Right atrium auricular region (tissue), 2 donors: ENCODE measurements at regions not wholly inside any gene's neighbourhood (a gene's known extent, or its start where the extent isn't known, plus 50 kb on each side); places are given as distances from the start of the nearest gene placed in this dataset.

Experiments used
- DNase-seq: peaks from one replicate; pipeline ENCODE4 v3.0.0-alpha.2; 2019; ENCODE audit warnings: low spot score
- H3K27ac ChIP-seq, 2 donors: fragments of 200-600 bp; sonication (generic); 1 replicate in 1 of 2; 2 replicates in 1 of 2; pipeline ENCODE4 v1.5.1; 2016 to 2019
- H3K27me3 ChIP-seq, 2 donors: fragments of 200-600 bp; sonication (generic); one replicate each; pipeline versions ENCODE4 v1.5.1 to v1.6.0; 2017 to 2019
- H3K36me3 ChIP-seq: fragments of 200-600 bp; sonication (generic); one replicate; pipeline ENCODE4 v1.5.1; 2016
- H3K4me1 ChIP-seq, 2 donors: fragments of 200-600 bp; sonication (generic); one replicate each; pipeline versions ENCODE4 v1.5.1 to v1.6.0; 2017 to 2019
- H3K4me3 ChIP-seq, 2 donors: fragments of 200-600 bp; sonication (generic); 1 replicate in 1 of 2; 2 replicates in 1 of 2; pipeline ENCODE4 v1.5.1; 2017 to 2019; ENCODE audit warnings: mild to moderate bottlenecking in 1 of 2, moderate library complexity in 1 of 2
- H3K9me3 ChIP-seq, 2 donors: fragments of 200-600 bp; sonication (generic); one replicate each; pipeline ENCODE4 v1.5.1; 2019
- TF ChIP-seq, protein P1 (sequence below), 2 donors: fragments of 200-600 bp; sonication (generic); IDR thresholded peaks; one replicate each; pipeline ENCODE4 v1.5.1; 2019; ENCODE audit warnings: antibody characterized with exemption in 2 of 2

DNA sequence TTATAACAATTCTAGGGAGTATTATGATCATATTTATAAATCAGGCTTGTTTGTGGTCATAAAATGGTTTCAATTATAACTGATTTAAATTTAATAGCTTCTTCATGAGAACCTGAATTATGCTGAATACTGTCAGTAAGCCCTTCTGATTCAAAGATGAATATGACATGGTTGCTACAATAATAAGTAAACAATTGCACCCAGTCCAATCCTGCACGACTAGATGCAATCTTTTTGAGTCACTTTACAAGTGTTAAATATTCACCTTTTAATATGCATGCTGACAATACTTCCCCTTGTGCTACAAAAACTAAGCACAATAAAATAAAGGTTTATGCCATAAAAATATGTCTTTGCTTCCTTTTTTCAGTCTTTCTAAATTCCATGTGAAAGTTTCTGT is 325.2 kb downstream of the KCNJ3 start:
- no peak for DNase-seq
- Histone ChIP-seq H3K4me1 (no peaks in the 10 kb centered on the region), H3K4me3 (no peak overlapping the region), H3K27ac (no peak overlapping the region), H3K9me3 (no peaks in the 10 kb centered on the region), H3K36me3 (no peaks in the 10 kb centered on the region), H3K27me3 (no peaks in the 10 kb centered on the region)
- TF ChIP-seq, protein P1, sequence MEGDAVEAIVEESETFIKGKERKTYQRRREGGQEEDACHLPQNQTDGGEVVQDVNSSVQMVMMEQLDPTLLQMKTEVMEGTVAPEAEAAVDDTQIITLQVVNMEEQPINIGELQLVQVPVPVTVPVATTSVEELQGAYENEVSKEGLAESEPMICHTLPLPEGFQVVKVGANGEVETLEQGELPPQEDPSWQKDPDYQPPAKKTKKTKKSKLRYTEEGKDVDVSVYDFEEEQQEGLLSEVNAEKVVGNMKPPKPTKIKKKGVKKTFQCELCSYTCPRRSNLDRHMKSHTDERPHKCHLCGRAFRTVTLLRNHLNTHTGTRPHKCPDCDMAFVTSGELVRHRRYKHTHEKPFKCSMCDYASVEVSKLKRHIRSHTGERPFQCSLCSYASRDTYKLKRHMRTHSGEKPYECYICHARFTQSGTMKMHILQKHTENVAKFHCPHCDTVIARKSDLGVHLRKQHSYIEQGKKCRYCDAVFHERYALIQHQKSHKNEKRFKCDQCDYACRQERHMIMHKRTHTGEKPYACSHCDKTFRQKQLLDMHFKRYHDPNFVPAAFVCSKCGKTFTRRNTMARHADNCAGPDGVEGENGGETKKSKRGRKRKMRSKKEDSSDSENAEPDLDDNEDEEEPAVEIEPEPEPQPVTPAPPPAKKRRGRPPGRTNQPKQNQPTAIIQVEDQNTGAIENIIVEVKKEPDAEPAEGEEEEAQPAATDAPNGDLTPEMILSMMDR (IDR thresholded peaks at IDR 0.05) = no peak

DNA sequence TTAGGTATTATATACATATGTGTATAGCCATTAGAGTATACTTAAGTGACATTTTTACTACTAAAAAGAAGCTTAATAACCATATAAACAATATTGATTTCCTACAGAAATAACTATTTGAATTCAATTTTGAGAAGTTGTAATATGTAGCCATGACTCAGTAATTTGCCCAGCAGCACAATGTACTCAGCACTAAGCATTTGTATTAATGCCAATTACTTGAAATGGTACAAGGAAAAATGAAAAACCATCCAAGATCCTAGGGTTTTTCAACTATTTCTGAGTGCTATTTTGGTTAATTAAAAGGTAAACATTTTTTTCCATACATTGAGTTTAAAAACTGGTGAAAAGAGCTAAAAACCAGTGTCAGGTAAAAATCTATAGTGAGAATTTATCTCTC is 324.0 kb downstream of the KCNJ3 start:
- no peak for DNase-seq
- H3K4me1 ChIP-seq = no peaks in the 10 kb centered on the region
- H3K27me3 ChIP-seq = no peaks in the 10 kb centered on the region
- H3K27ac ChIP-seq = no peak overlapping the region
- TF ChIP-seq, protein P1 (IDR thresholded peaks at IDR 0.05) = no peak
- H3K36me3 ChIP-seq = no peaks in the 10 kb centered on the region
- H3K9me3 ChIP-seq = no peaks in the 10 kb centered on the region
- H3K4me3 ChIP-seq = no peak overlapping the region

DNA sequence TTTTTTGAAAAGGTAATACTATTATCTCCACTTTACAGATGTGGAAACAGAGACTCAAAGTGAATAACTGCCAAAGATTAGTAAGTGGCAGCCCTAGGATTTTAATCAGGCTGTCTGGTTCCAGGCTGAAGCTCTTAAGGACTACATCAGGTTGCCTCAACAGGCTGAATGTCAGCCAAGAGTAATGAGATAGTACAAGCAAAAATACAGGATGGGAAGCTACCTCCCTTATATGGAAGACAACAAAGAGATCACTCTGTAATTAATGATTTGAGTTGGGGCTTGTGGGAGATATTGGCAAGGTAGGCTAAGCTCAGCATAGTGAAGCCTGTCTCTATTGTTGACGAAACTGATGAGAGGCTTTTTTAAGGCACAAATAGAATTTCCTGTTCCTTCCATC is 323.1 kb downstream of the KCNJ3 start:
- DNase-seq = no peak
- Histone ChIP-seq H3K4me1 (no peaks in the 10 kb centered on the region), H3K36me3 (no peaks in the 10 kb centered on the region), H3K27me3 (no peaks in the 10 kb centered on the region), H3K9me3 (no peaks in the 10 kb centered on the region), H3K27ac (no peak overlapping the region), H3K4me3 (no peak overlapping the region)
- TF ChIP-seq, protein P1 (IDR thresholded peaks at IDR 0.05) = no peak

DNA sequence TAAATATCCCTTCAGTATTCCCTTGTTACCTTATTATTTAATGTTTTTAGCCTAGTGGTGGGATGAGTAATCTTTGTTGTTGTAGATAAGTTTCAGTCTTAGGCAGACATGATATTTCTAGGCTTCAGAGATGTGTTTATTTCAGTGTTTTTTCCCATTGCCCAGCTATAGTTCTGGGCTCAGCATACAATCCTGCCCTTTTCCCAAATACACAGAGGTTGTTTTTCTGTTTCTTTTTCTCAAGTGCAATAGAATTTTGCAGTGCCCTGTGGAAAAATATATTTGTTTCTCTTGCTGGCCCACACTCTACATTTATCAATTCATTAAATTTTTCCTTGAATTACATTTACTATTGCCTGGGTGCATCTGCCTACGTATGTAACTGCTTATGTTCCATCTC is 321.8 kb downstream of the KCNJ3 start:
- Histone ChIP-seq H3K4me3 (no peak overlapping the region), H3K27ac (no peak overlapping the region), H3K27me3 (no peaks in the 10 kb centered on the region), H3K9me3 (no peaks in the 10 kb centered on the region), H3K4me1 (no peaks in the 10 kb centered on the region), H3K36me3 (no peaks in the 10 kb centered on the region)
- TF ChIP-seq, protein P1 (IDR thresholded peaks at IDR 0.05) = no peak
- no peak for DNase-seq

DNA sequence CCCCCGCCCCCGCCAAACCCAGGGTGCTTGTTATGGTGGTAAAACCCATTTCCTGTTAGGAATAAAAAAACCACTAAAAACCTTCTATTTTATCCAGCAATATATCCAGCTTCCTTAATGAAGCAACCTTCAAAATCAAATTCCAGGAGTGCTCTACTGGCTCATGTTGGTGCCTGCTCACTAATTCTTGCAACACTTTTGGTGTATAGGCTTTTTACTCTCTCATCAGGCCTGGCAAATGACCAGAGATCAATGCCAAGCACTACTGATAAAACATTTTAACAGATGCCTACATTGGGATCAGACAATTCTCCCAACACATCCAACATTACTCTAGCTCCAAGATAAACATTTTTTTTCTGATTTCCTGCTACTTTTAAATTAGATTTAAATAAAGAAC is 312.4 kb downstream of the KCNJ3 start:
- TF ChIP-seq, protein P1 (IDR thresholded peaks at IDR 0.05) = no peak
- DNase-seq = no peak
- no peaks in the 10 kb centered on the region for H3K9me3 ChIP-seq
- H3K27me3 ChIP-seq = no peaks in the 10 kb centered on the region
- H3K4me3 ChIP-seq = no peak overlapping the region
- H3K4me1 ChIP-seq = no peaks in the 10 kb centered on the region
- no peaks in the 10 kb centered on the region for H3K36me3 ChIP-seq
- no peak overlapping the region for H3K27ac ChIP-seq

DNA sequence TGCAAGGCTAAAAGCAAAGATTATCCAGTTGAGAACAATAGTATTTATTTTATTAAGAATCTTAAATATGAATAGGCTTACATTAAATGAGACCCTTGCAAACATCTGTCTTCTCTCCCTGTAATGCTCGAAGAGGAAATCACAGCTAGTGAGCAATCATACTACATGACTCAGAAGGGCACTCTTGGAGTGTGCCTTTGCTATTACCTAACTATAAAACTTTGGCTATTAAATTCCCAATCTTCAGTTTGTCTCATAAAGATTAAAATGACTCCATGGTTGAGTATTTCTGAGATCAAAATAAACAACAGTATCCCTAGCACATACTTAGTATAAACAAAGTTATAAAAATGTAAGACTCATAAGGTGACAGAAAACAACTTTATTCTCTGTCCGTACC is 296.9 kb downstream of the KCNJ3 start:
- no peak for DNase-seq
- H3K4me3 ChIP-seq = no peak overlapping the region
- no peaks in the 10 kb centered on the region for H3K4me1 ChIP-seq
- H3K36me3 ChIP-seq = no peaks in the 10 kb centered on the region
- H3K9me3 ChIP-seq = no peaks in the 10 kb centered on the region
- H3K27me3 ChIP-seq = no peaks in the 10 kb centered on the region
- TF ChIP-seq, protein P1 (IDR thresholded peaks at IDR 0.05) = no peak
- H3K27ac ChIP-seq = no peak overlapping the region
